Ascending aorta (tissue), 2 donors: ENCODE measurements at regions not wholly inside any gene's neighbourhood (a gene's known extent, or its start where the extent isn't known, plus 50 kb on each side); places are given as distances from the start of the nearest gene placed in this dataset.

Source experiments
- DNase-seq, 2 donors: peaks; one replicate each; pipeline ENCODE4 v3.0.0-alpha.2; 2019; ENCODE audit warnings: low spot score in 2 of 2
- H3K27ac ChIP-seq, 2 donors: fragments of 200-600 bp; sonication (generic); one replicate each; pipeline ENCODE4 v1.5.1; 2016 to 2017; ENCODE audit warnings: mild to moderate bottlenecking in 1 of 2
- H3K27me3 ChIP-seq: fragments of 200-600 bp; sonication (generic); one replicate; pipeline ENCODE4 v1.5.1; 2017
- H3K36me3 ChIP-seq, 2 donors: fragments of 200-600 bp; sonication (generic); one replicate each; pipeline ENCODE4 v1.5.1; 2016
- H3K4me1 ChIP-seq, 2 donors: fragments of 200-600 bp; sonication (generic); one replicate each; pipeline ENCODE4 v1.5.1; 2016 to 2017; ENCODE audit warnings: mild to moderate bottlenecking in 1 of 2
- H3K4me3 ChIP-seq, 2 donors: fragments of 200-600 bp; sonication (generic); one replicate each; pipeline ENCODE4 v1.5.1; 2016 to 2017; ENCODE audit warnings: mild to moderate bottlenecking in 1 of 2
- H3K9me3 ChIP-seq, 2 donors: fragments of 200-600 bp; sonication (generic); one replicate each; pipeline ENCODE4 v1.5.1; 2016
- CTCF ChIP-seq, 3 experiments: fragments of 200-600 bp in 2 of 3; fragments of 450-650 bp in 1 of 3; sonication (generic) in 2 of 3; IDR thresholded peaks; one replicate each; pipeline ENCODE4 v1.5.1; 2016 to 2019; ENCODE audit warnings: antibody characterized with exemption in 3 of 3, mild to moderate bottlenecking in 1 of 3, moderate library complexity in 1 of 3
- intact Hi-C: fragments of 100-400 bp; cut with DNase I; formaldehyde crosslinking; loops from one replicate; pipeline ENCODE4 v1.15.1; 2023

- TF ChIP-seq CTCF (IDR thresholded peaks at IDR 0.05) = no peak
- Histone ChIP-seq H3K27me3 (no peaks in the 10 kb centered on the region), H3K36me3 (no peaks in the 10 kb centered on the region), H3K4me3 (no peak overlapping the region), H3K4me1 (no peaks in the 10 kb centered on the region), H3K27ac (no peak overlapping the region), H3K9me3 (no peaks in the 10 kb centered on the region)
- intact Hi-C loops = no loop called here
- DNase-seq = no peak
Observed at GRCh38 chr13:22482496-22483000, 698.2 kb upstream of the SGCG start.

- Histone ChIP-seq H3K36me3 (no peaks in the 10 kb centered on the region), H3K4me1 (no peaks in the 10 kb centered on the region), H3K27ac (no peak overlapping the region), H3K27me3 (no peaks in the 10 kb centered on the region), H3K4me3 (no peak overlapping the region), H3K9me3 (no peaks in the 10 kb centered on the region)
- no peak for DNase-seq
- no peak for TF ChIP-seq CTCF (IDR thresholded peaks at IDR 0.05)
- intact Hi-C loops = no loop called here
Observed at GRCh38 chr13:22483276-22483675, 697.5 kb upstream of the SGCG start.

- Histone ChIP-seq H3K4me3 (no peak overlapping the region), H3K27ac (no peak overlapping the region), H3K9me3 (no peaks in the 10 kb centered on the region), H3K36me3 (no peaks in the 10 kb centered on the region), H3K27me3 (no peaks in the 10 kb centered on the region), H3K4me1 (no peaks in the 10 kb centered on the region)
- TF ChIP-seq CTCF (IDR thresholded peaks at IDR 0.05) = no peak
- intact Hi-C loops = no loop called here
- no peak for DNase-seq
Observed at GRCh38 chr13:22486490-22486889, 694.3 kb upstream of the SGCG start.

- TF ChIP-seq CTCF (IDR thresholded peaks at IDR 0.05) = no peak
- Histone ChIP-seq H3K27ac (no peak overlapping the region), H3K9me3 (no peaks in the 10 kb centered on the region), H3K27me3 (no peaks in the 10 kb centered on the region), H3K4me3 (no peak overlapping the region), H3K4me1 (no peaks in the 10 kb centered on the region), H3K36me3 (no peaks in the 10 kb centered on the region)
- no peak for DNase-seq
- intact Hi-C loops = no loop called here
Observed at GRCh38 chr13:22487932-22488331, 692.8 kb upstream of the SGCG start.

- Histone ChIP-seq H3K27ac (no peak overlapping the region), H3K4me3 (no peak overlapping the region), H3K36me3 (no peaks in the 10 kb centered on the region), H3K9me3 (no peaks in the 10 kb centered on the region), H3K4me1 (no peaks in the 10 kb centered on the region), H3K27me3 (no peaks in the 10 kb centered on the region)
- TF ChIP-seq CTCF (IDR thresholded peaks at IDR 0.05) = no peak
- intact Hi-C loops = no loop called here
- no peak for DNase-seq
Observed at GRCh38 chr13:22489771-22490170, 691.0 kb upstream of the SGCG start.

GRCh38 chr13:22495819-22496218 is 685.0 kb upstream of the SGCG start:
- no peak for TF ChIP-seq CTCF (IDR thresholded peaks at IDR 0.05)
- intact Hi-C loops = no loop called here
- H3K9me3 ChIP-seq = no peaks in the 10 kb centered on the region
- H3K36me3 ChIP-seq = no peaks in the 10 kb centered on the region
- H3K4me3 ChIP-seq = no peak overlapping the region
- H3K27me3 ChIP-seq = no peaks in the 10 kb centered on the region
- H3K4me1 ChIP-seq = no peaks in the 10 kb centered on the region
- no peak for DNase-seq
- no peak overlapping the region for H3K27ac ChIP-seq
